Activated CD8-positive, alpha-beta T cell treated with anti-CD3 and anti-CD28 coated beads for 36 hours (primary cell): ENCODE measurements at regions not wholly inside any gene's neighbourhood (a gene's known extent, or its start where the extent isn't known, plus 50 kb on each side); places are given as distances from the start of the nearest gene placed in this dataset.

ENCODE experiments used
- ATAC-seq: fragments of 200-7000 bp; cut with Tn5 transposase; one replicate; pipeline ENCODE4 v1.10.0; 2021; ENCODE audit warnings: mild to moderate bottlenecking, moderate library complexity
- CTCF ChIA-PET: fragments of 350-600 bp; sonication (Branson Sonifier 250); formaldehyde crosslinking; loops from one replicate; lab custom pipeline; 2021; ENCODE audit warnings: antibody characterized with exemption; lab: Charles Lee
- POLR2A ChIA-PET: fragments of 350-600 bp; sonication (Branson Sonifier 250); formaldehyde crosslinking; loops from one replicate; lab custom pipeline; 2021; ENCODE audit warnings: antibody characterized with exemption; lab: Charles Lee
- DNase-seq: peaks from one replicate; pipeline ENCODE4 v3.0.0-alpha.2; 2020
- H3K27ac Mint-ChIP-seq: one replicate; pipeline ENCODE4 v1.8.0; 2021; ENCODE audit warnings: mild to moderate bottlenecking, mixed read lengths
- H3K27me3 Mint-ChIP-seq: one replicate; pipeline ENCODE4 v1.8.0; 2021; ENCODE audit warnings: mixed read lengths
- H3K36me3 Mint-ChIP-seq: one replicate; pipeline ENCODE4 v1.8.0; 2021; ENCODE audit warnings: low read depth, mixed read lengths
- H3K4me1 Mint-ChIP-seq: one replicate; pipeline ENCODE4 v1.8.0; 2021; ENCODE audit warnings: low read depth, mixed read lengths
- H3K4me3 Mint-ChIP-seq: one replicate; pipeline ENCODE4 v1.8.0; 2021; ENCODE audit warnings: mild to moderate bottlenecking, moderate library complexity, mixed read lengths
- H3K9me3 Mint-ChIP-seq: one replicate; pipeline ENCODE4 v1.8.0; 2021; ENCODE audit warnings: mixed read lengths
- CTCF ChIP-seq: fragments of 200-600 bp; IDR thresholded peaks from one replicate; pipeline ENCODE4 v1.8.0; 2022; ENCODE audit warnings: antibody characterized with exemption, mild to moderate bottlenecking
- intact Hi-C: fragments of 100-400 bp; cut with micrococcal nuclease; formaldehyde crosslinking; loops from one replicate; pipeline ENCODE4 v1.10.0; 2022

GRCh38 chr12:131591136-131591535 is 119.8 kb upstream of the SFSWAP start:
- no peak overlapping the region for H3K4me3 Mint-ChIP-seq
- H3K36me3 Mint-ChIP-seq: no peaks in the 10 kb centered on the region
- H3K27ac Mint-ChIP-seq: no peak overlapping the region
- TF ChIP-seq CTCF: no peak
- DNase-seq (no peak), ATAC-seq (no peak)
- ChIA-PET POLR2A (no interaction called here), CTCF (no interaction called here)
- peaks cover 9% of the 10 kb centered on the region for H3K4me1 Mint-ChIP-seq
- intact Hi-C loops: no loop called here
- peaks cover 3% of the 10 kb centered on the region for H3K9me3 Mint-ChIP-seq
- H3K27me3 Mint-ChIP-seq: no peaks in the 10 kb centered on the region

GRCh38 chr12:131591714-131592709 is 118.9 kb upstream of the SFSWAP start:
- ChIA-PET CTCF (no interaction called here), POLR2A (interaction anchor here (0.7 to 1.1 kb wide), 3 partner anchors 15 to 667 kb away, joined by 3 read pairs; no protein-coding TSS in a partner anchor)
- intact Hi-C loops: no loop called here
- no peaks in the 10 kb centered on the region for H3K36me3 Mint-ChIP-seq
- peaks cover 9% of the 10 kb centered on the region for H3K4me1 Mint-ChIP-seq
- no peak for TF ChIP-seq CTCF
- H3K9me3 Mint-ChIP-seq: peaks cover 3% of the 10 kb centered on the region
- no peaks in the 10 kb centered on the region for H3K27me3 Mint-ChIP-seq
- no peak overlapping the region for H3K27ac Mint-ChIP-seq
- ATAC-seq: no peak
- H3K4me3 Mint-ChIP-seq: no peak overlapping the region
- DNase-seq: no peak

GRCh38 chr12:131592972-131593371 is 117.9 kb upstream of the SFSWAP start:
- Mint-ChIP-seq H3K36me3 (no peaks in the 10 kb centered on the region), H3K4me1 (peaks cover 9% of the 10 kb centered on the region), H3K27ac (no peak overlapping the region), H3K9me3 (no peaks in the 10 kb centered on the region), H3K27me3 (no peaks in the 10 kb centered on the region), H3K4me3 (no peak overlapping the region)
- TF ChIP-seq CTCF: no peak
- POLR2A ChIA-PET: interaction anchor here (0.7 to 1.1 kb wide), 3 partner anchors 14 to 666 kb away, joined by 3 read pairs; no protein-coding TSS in a partner anchor
- intact Hi-C loops: no loop called here
- DNase-seq: peak; percentile 47
- CTCF ChIA-PET: no interaction called here
- ATAC-seq: peak; percentile 99

GRCh38 chr12:131593406-131593805 is 117.5 kb upstream of the SFSWAP start:
- POLR2A ChIA-PET: interaction anchor here (0.7 kb wide), 1 partner anchor 23 kb away, joined by 3 read pairs; no protein-coding TSS in a partner anchor

More at GRCh38 chr12:131593406-131593805, 117.5 kb upstream of the SFSWAP start:
- TF ChIP-seq CTCF: no peak
- intact Hi-C loops: no loop called here
- Mint-ChIP-seq H3K27me3 (no peaks in the 10 kb centered on the region), H3K4me3 (no peak overlapping the region), H3K4me1 (peaks cover 9% of the 10 kb centered on the region), H3K27ac (no peak overlapping the region), H3K36me3 (no peaks in the 10 kb centered on the region), H3K9me3 (no peaks in the 10 kb centered on the region)
- CTCF ChIA-PET: no interaction called here
- no peak for DNase-seq
- no peak for ATAC-seq
